ENCODE measurements at regions not wholly inside any gene's neighbourhood (a gene's known extent, or its start where the extent isn't known, plus 50 kb on each side); places are given as distances from the start of the nearest gene placed in this dataset.

DNA sequence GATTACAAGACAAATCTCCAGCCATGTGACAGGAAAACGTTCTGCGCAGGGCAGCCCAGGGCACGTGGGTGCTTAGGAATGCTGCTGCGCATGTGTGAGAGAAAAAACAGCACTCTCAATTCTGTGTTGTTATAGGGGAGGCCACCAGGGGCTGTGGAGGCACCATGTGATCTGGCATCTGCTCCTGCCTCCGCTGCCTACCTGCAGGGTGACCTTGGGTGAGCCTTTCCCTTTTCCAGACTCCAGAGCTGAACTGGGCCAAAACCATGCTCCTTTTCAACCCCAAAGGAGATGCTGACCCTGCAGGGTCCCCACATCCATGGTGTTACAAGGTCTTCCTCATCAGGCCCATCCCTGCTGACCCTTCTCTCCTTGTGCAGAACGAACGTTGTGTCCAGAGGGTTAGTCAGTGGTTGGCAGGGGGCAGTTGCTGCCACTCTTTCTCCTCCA lies 81.5 kb upstream of the RASGRF1 start:
- TF ChIP-seq, protein P1, sequence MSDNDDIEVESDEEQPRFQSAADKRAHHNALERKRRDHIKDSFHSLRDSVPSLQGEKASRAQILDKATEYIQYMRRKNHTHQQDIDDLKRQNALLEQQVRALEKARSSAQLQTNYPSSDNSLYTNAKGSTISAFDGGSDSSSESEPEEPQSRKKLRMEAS (IDR thresholded peaks at IDR 0.05; ENCODE audit: low read depth), result no peak
- TF ChIP-seq SIN3A (IDR thresholded peaks at IDR 0.05; ENCODE audit: borderline replicate concordance, low read depth, low read length) (no peak), TCF12 (IDR thresholded peaks at IDR 0.05) (no peak), RAD21 (IDR thresholded peaks at IDR 0.05; ENCODE audit: low read length) (no peak; the same call in 1 of the 2 replicates), GABPA (IDR thresholded peaks at IDR 0.05; ENCODE audit: low read depth) (no peak), EZH2phosphoT487 (IDR thresholded peaks at IDR 0.05; ENCODE audit: borderline replicate concordance, low read depth) (no peak), SMC3 (IDR thresholded peaks at IDR 0.05; ENCODE audit: low read depth, low read length) (no peak), EP300 (IDR thresholded peaks at IDR 0.05; ENCODE audit: borderline replicate concordance in 1 of 2, low read depth in 1 of 2, low read length in 1 of 2) (no peak), YY1 (IDR thresholded peaks at IDR 0.05; ENCODE audit: low read depth) (no peak), POLR2AphosphoS5 (IDR thresholded peaks at IDR 0.05; ENCODE audit: low read depth, low read length) (no peak), MXI1 (IDR thresholded peaks at IDR 0.05; ENCODE audit: low read depth, low read length) (0 out of 2 replicates have a peak, but pooled peaks have one; percentile 37), JUND (IDR thresholded peaks at IDR 0.05) (no peak)
- TF ChIP-seq, protein P2, sequence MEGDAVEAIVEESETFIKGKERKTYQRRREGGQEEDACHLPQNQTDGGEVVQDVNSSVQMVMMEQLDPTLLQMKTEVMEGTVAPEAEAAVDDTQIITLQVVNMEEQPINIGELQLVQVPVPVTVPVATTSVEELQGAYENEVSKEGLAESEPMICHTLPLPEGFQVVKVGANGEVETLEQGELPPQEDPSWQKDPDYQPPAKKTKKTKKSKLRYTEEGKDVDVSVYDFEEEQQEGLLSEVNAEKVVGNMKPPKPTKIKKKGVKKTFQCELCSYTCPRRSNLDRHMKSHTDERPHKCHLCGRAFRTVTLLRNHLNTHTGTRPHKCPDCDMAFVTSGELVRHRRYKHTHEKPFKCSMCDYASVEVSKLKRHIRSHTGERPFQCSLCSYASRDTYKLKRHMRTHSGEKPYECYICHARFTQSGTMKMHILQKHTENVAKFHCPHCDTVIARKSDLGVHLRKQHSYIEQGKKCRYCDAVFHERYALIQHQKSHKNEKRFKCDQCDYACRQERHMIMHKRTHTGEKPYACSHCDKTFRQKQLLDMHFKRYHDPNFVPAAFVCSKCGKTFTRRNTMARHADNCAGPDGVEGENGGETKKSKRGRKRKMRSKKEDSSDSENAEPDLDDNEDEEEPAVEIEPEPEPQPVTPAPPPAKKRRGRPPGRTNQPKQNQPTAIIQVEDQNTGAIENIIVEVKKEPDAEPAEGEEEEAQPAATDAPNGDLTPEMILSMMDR (IDR thresholded peaks at IDR 0.05), result no peak; the same call in 1 of the 2 replicates
- TF ChIP-seq, protein P3, sequence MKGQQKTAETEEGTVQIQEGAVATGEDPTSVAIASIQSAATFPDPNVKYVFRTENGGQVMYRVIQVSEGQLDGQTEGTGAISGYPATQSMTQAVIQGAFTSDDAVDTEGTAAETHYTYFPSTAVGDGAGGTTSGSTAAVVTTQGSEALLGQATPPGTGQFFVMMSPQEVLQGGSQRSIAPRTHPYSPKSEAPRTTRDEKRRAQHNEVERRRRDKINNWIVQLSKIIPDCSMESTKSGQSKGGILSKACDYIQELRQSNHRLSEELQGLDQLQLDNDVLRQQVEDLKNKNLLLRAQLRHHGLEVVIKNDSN (IDR thresholded peaks at IDR 0.05; ENCODE audit: borderline replicate concordance, low read depth), result peak; percentile 30; the same call in 1 of the 2 replicates
